ACC112 (cell line): ENCODE measurements at regions not wholly inside any gene's neighbourhood (a gene's known extent, or its start where the extent isn't known, plus 50 kb on each side); places are given as distances from the start of the nearest gene placed in this dataset.

ENCODE experiments used
- H2AFZ ChIP-seq: fragments of 200-600 bp; sonication (generic); one replicate; pipeline ENCODE4 v1.6.0; 2017; ENCODE audit warnings: antibody characterized with exemption, low read length; ENCODE audit not compliant: unreplicated experiment
- H3K27ac ChIP-seq: fragments of 200-600 bp; sonication (generic); 2 replicates; pipeline ENCODE4 v1.5.1; 2014; ENCODE audit warnings: low read depth, mild to moderate bottlenecking, antibody characterized with exemption, low read length, moderate library complexity
- H3K27me3 ChIP-seq: fragments of 200-600 bp; sonication (generic); 2 replicates; pipeline ENCODE4 v1.6.1; 2014; ENCODE audit warnings: mild to moderate bottlenecking, antibody characterized with exemption, low read length, moderate library complexity, mixed read lengths; ENCODE audit not compliant: insufficient read depth
- H3K36me3 ChIP-seq: fragments of 200-600 bp; sonication (generic); 2 replicates; pipeline ENCODE4 v1.6.1; 2016; ENCODE audit warnings: mild to moderate bottlenecking, antibody characterized with exemption, low read length, moderate library complexity, mixed read lengths; ENCODE audit not compliant: insufficient read depth
- H3K4me1 ChIP-seq: fragments of 200-600 bp; sonication (generic); one replicate; pipeline ENCODE4 v1.6.1; 2016; ENCODE audit warnings: low read length, mixed read lengths; ENCODE audit not compliant: insufficient read depth, unreplicated experiment, control insufficient read depth
- H3K4me3 ChIP-seq: fragments of 200-600 bp; sonication (generic); 2 replicates; pipeline ENCODE4 v1.5.1; 2014; ENCODE audit warnings: mild to moderate bottlenecking, low read depth, low read length
- H3K79me2 ChIP-seq: fragments of 200-600 bp; sonication (generic); one replicate; pipeline ENCODE4 v1.6.0; 2016; ENCODE audit warnings: low read length; ENCODE audit not compliant: control insufficient read depth, unreplicated experiment, insufficient read depth

DNA sequence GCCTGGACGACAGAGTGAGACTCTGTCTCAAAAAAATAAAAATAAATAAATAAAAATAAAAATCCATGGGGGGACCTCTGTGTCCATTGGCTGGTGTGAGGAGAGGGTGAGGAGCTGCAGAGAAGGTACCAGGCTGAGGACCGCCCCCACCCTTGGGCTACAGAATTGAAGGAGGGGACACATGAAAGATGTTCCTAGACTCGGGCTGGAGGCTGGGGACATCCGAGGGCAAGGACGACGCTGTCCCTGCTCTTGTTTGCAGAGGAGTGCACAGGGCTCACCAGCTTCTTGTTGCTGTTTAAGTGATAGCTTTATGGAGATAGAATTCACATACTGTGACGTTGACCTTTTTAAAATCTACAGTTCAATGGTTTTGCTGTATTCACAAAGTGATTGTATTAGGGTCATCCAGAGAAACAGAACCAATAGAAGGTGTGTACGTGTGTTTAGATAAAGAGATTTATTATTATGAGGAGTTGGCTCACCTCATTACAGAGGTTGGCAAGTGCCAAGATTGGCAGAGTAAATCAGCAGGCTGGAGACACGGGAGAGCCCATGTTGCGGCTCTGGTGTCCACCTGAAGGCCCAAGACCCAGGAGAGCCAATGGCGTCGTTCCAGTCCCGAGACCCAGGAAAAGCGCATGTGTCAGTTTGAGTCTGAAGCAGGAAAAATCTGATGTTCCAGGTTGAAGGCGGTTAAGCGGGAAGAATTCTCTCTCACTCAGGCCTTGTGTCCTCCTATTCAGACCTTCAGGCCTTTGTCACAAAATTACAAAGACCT lies 320.7 kb downstream of the SEC14L1 start:
- Histone ChIP-seq H2AFZ (no peak overlapping the region), H3K27me3 (no peaks in the 10 kb centered on the region), H3K79me2 (peaks cover 88% of the 10 kb centered on the region), H3K27ac (no peak overlapping the region), H3K4me3 (no peak overlapping the region), H3K36me3 (no peaks in the 10 kb centered on the region), H3K4me1 (peaks cover 21% of the 10 kb centered on the region)

DNA sequence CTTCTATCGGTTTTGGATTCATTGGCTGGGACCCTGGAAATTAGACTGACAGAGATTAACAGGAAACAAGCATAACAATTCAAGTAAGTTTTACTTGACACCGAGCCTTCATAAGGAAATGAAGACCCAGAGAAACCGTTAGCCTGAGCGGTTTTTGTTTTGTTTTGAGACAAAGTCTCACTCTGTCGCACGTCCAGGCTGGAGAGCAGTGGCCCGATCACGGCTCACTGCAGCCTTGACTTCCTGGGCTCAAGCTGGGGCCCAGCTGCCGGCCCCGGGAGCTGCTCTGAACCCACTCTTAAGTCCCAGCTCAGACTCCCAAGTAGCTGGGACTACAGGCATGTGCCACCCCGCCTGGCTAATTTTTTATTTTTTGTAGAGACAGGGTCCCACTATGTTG lies 321.3 kb downstream of the SEC14L1 start:
- H3K4me3 ChIP-seq = no peak overlapping the region
- H3K4me1 ChIP-seq = peaks cover 22% of the 10 kb centered on the region
- H3K36me3 ChIP-seq = no peaks in the 10 kb centered on the region
- H2AFZ ChIP-seq = no peak overlapping the region
- H3K79me2 ChIP-seq = peaks cover 88% of the 10 kb centered on the region
- no peak overlapping the region for H3K27ac ChIP-seq
- no peaks in the 10 kb centered on the region for H3K27me3 ChIP-seq

DNA sequence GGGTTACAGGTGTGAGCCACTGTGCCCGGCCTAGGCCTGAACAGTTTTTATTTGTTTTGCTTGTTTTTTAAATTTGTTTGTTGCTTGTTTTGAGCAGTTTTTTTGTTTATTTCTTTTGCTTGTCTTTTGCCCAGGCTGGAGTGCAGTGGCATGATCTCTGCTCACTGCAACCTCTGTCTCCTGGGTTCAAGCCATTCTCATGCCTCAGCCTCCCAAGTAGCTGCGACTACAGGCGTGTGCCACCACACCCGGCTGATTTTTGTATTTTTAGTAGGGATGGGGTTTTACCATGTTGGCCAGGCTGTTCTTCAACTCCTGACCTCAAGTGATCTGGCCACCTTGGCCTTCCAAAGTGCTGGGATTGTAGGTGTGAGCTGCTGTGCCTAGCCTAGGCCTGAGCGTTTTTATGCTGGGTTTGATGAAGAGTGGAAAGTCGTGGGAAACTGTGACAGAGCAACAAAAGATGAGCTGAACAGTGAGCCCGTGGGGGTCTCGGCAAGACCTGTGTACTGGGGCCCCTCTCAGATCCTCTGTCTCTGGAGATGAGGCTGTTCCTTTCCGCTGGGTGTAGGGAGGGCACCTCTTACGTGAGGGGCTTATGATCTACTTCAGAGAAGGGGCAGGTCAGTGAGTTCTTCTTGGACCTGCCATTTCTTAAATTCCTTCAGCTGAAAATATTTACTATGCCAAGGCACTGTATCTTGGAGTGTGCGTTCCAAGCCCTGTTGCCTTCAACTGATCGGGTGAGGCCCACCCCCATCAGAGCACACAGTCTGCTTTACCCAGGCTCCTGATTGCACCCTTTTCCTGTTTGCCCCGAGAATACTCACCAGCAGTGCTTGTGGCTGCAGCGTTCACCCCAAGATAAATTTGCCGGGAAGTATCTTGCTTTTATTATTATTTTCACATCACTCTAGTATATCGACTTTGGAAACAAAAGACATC lies 322.1 kb downstream of the SEC14L1 start:
- Histone ChIP-seq H3K4me1 (peaks cover 22% of the 10 kb centered on the region), H3K27ac (no peak overlapping the region), H2AFZ (no peak overlapping the region), H3K36me3 (no peaks in the 10 kb centered on the region), H3K4me3 (no peak overlapping the region), H3K79me2 (peaks cover 89% of the 10 kb centered on the region), H3K27me3 (no peaks in the 10 kb centered on the region)

DNA sequence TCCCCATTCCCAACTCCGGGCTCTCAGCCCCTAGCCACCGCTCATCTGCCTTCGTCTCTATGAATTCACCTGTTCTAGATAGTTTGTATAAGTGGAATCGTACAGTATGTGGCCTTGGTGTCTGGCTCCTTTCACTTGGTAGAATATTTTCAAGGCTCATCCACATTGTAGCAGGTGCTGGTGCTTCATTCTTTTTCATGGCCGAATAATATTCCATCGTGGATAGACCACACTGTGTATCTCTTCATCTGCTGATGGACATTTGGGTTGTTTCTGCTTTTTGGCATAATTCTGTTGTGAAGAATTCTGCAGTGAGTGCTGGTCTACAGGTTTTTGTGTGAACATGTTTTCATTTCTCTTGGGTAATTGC lies 324.2 kb downstream of the SEC14L1 start:
- Histone ChIP-seq H3K79me2 (peaks cover 87% of the 10 kb centered on the region), H3K4me3 (no peak overlapping the region), H3K4me1 (peaks cover 21% of the 10 kb centered on the region), H3K27ac (no peak overlapping the region), H3K27me3 (no peaks in the 10 kb centered on the region), H3K36me3 (peaks cover 4% of the 10 kb centered on the region; the same call in 1 of the 2 replicates), H2AFZ (no peak overlapping the region)

DNA sequence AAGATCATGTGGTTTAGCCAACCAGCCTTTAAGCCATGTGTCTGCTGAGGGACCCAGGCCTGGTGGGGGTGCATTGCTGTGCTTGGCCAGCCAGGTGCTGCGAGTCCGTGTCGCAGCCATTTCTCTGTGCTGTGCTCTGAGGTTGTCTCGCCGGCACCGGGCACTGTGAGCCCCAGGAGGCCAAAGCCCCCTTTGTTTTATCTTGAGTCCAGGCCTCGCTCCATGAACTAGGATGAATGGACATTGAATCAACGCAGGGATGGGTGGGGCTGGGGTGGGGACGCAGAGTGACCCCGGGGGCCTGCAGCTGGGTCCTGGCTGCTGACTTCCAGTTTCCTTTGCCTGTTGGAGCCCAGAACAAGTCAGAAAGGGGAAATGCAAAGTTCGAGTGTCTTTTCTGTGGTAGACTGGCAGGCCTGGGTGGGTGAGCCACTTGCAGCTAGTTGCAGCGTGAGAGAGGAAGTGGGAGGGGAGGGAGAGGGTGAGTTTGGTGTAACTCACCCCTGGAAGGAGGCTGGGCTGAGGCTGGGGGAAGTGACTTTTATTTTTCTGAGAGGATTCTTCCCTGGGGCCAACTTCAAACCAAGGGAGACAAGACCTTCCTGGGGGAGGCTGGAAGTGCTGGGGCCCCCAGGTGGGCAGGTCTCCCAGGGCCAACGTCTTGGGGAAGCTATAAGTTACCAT lies 324.7 kb downstream of the SEC14L1 start:
- no peak overlapping the region for H2AFZ ChIP-seq
- no peaks in the 10 kb centered on the region for H3K27me3 ChIP-seq
- H3K4me3 ChIP-seq = no peak overlapping the region
- H3K36me3 ChIP-seq = peaks cover 6% of the 10 kb centered on the region; the same call in 1 of the 2 replicates
- H3K4me1 ChIP-seq = peaks cover 21% of the 10 kb centered on the region
- H3K79me2 ChIP-seq = peaks cover 87% of the 10 kb centered on the region
- peak overlapping the region; percentile 38; the same call in 1 of the 2 replicates for H3K27ac ChIP-seq

DNA sequence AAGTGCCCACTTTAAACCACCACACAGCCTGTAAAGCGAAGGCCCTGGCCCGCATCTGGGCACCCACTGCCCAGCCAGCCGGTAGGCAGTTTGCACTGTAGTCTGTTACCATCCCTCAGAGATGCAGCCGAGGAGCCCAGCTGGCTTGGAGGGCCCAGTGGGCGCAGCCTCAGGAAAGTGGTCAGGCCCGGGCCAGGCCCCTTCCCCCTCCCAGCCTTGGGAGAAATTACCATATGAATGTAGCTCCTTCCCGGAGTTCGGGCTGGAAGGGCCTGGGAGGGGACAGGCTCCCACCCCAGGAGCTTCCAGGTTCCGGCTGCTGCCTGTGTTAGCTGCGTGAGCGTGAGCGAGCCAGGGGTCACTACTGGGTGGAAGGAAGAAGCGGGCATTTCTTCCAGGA lies 325.4 kb downstream of the SEC14L1 start:
- Histone ChIP-seq H3K4me1 (peaks cover 26% of the 10 kb centered on the region), H3K27me3 (no peaks in the 10 kb centered on the region), H3K79me2 (peaks cover 88% of the 10 kb centered on the region), H3K36me3 (peaks cover 6% of the 10 kb centered on the region; the same call in 1 of the 2 replicates), H2AFZ (no peak overlapping the region), H3K27ac (peak overlapping the region; percentile 38; the same call in 1 of the 2 replicates), H3K4me3 (no peak overlapping the region)

DNA sequence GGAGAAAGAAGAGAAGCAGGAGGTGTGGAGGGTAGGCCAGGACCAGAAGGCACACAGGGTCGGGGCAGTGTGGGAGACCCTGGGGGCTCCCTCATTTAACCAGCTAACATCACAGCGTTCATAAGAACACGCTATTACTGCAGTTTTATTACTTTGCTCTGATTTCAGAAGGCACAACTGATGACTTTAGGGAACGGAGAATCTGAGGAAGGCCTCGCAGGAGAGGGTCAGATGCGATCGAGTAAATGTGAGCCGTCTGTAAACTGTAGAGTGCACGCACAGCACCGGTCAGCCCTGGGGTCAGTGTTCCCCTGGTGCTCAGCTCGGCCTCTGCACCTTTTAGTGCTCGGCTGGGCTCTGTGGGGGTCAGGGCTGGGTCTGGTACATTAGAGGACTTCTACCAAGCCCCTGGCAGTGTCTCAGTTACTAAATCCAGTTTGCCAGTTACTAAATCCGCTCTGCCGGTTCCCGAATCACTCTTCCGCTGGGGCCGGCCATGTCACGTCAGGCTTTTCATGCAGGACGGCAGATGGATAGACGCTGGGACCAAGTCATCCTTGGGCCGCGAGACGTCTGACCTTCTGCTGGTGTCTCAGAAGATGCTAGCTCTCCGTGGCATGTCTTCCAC lies 325.9 kb downstream of the SEC14L1 start:
- H3K79me2 ChIP-seq = peaks cover 87% of the 10 kb centered on the region
- H3K27me3 ChIP-seq = no peaks in the 10 kb centered on the region
- no peak overlapping the region for H2AFZ ChIP-seq
- H3K36me3 ChIP-seq = peaks cover 6% of the 10 kb centered on the region; the same call in 1 of the 2 replicates
- H3K27ac ChIP-seq = peak overlapping the region; percentile 38; the same call in 1 of the 2 replicates
- no peak overlapping the region for H3K4me3 ChIP-seq
- peaks cover 32% of the 10 kb centered on the region for H3K4me1 ChIP-seq

DNA sequence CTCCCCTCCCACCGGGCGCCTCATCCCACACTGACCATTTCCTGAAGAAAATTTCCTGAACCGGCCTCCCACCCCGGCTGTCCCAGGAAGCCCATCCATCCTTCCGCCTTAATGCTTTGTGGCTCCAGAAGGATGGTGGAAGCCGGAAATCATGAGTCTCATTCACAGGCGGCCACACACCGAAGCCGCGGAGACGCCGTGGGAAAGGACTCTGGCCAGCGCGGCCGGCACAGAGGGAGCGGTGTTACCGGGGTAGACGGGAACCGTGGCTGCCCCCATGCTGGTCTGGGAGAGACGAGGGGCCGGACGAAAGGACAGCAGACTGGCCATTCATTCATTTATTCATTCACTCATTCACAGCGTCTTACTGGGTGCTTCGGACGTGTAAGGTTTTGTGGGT lies 326.8 kb downstream of the SEC14L1 start:
- peaks cover 83% of the 10 kb centered on the region for H3K79me2 ChIP-seq
- H3K36me3 ChIP-seq = peaks cover 6% of the 10 kb centered on the region; the same call in 1 of the 2 replicates
- no peak overlapping the region for H2AFZ ChIP-seq
- H3K27ac ChIP-seq = no peak overlapping the region
- peaks cover 40% of the 10 kb centered on the region for H3K4me1 ChIP-seq
- H3K4me3 ChIP-seq = no peak overlapping the region
- H3K27me3 ChIP-seq = no peaks in the 10 kb centered on the region

DNA sequence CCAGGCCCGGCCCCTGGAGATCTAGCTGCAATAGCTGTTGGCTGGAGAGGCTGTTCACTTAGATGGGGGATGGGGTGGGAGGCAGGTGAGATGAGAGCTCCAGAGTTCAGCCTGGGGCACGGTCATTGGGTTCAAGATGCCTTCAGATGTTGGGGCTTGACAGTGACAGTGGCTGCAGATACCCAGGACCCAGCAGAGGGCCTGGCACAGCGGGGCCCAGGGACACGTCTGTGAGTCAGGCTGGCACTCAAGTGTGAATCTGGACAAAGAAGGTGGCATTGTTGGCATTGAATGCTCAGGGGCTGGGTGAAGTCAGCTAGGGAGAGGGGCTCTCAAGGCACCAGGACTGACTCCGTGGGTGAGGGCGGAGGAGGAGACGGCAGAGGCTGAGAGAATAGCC lies 328.1 kb downstream of the SEC14L1 start:
- Histone ChIP-seq H3K27ac (no peak overlapping the region), H3K4me3 (no peak overlapping the region), H3K4me1 (peaks cover 52% of the 10 kb centered on the region), H3K27me3 (no peaks in the 10 kb centered on the region), H2AFZ (no peak overlapping the region), H3K79me2 (peaks cover 86% of the 10 kb centered on the region), H3K36me3 (peaks cover 6% of the 10 kb centered on the region; the same call in 1 of the 2 replicates)

DNA sequence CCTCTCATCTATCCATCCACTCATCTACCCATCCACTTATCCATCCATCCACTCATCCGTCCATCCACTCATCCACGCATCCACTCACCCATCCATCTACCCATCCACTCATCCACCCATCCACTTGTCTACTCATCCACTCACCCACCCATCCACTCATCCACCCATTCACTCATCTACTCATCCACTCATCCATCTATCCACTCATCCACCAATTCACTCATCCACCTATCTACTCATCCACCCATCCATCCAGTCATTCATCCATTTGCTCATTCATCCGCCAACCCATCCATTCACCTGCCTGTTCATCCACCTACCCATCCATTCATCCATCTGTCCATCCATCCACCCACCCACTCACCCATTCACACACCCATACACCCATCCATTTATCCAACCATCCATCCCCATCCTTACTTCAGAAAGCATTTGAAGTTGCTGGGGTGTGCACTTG lies 329.6 kb downstream of the SEC14L1 start:
- H3K27ac ChIP-seq = peak overlapping the region; percentile 55; the same call in 1 of the 2 replicates
- H3K79me2 ChIP-seq = peaks cover 90% of the 10 kb centered on the region
- H3K27me3 ChIP-seq = no peaks in the 10 kb centered on the region
- H2AFZ ChIP-seq = no peak overlapping the region
- H3K4me1 ChIP-seq = peaks cover 60% of the 10 kb centered on the region
- H3K4me3 ChIP-seq = no peak overlapping the region
- peaks cover 6% of the 10 kb centered on the region; the same call in 1 of the 2 replicates for H3K36me3 ChIP-seq
